HG03039 (cell line): ENCODE measurements at regions not wholly inside any gene's neighbourhood (a gene's known extent, or its start where the extent isn't known, plus 50 kb on each side); places are given as distances from the start of the nearest gene placed in this dataset.
"Not testable (repeated sequence)": the region's sequence is repeated elsewhere in the genome, so short reads cannot be mapped to it uniquely, and the experiment has no call there.

Experiments
- ATAC-seq: cut with Tn5 transposase; IDR thresholded peaks from one replicate; pipeline ENCODE4 v1.9.1; 2021; ENCODE audit warnings: mild to moderate bottlenecking, moderate library complexity; ENCODE audit not compliant: unreplicated experiment

DNA sequence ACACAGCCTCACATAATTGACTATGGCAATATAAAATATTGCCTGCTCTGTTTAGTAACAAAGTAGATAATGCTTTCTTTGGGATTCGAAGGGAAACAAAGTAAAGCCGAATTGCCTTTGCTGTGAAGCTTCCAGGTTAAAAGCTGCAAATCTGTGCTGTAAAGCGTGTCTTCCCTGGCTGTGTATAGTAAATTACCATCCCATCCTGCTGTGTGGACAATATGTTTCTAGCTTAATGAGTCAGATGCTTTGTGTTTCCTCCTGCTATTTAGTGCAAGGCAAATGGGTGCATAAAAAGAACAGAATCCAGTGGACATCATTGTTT lies 265.1 kb downstream of the SOCS6 start:
- ATAC-seq, result no peak

DNA sequence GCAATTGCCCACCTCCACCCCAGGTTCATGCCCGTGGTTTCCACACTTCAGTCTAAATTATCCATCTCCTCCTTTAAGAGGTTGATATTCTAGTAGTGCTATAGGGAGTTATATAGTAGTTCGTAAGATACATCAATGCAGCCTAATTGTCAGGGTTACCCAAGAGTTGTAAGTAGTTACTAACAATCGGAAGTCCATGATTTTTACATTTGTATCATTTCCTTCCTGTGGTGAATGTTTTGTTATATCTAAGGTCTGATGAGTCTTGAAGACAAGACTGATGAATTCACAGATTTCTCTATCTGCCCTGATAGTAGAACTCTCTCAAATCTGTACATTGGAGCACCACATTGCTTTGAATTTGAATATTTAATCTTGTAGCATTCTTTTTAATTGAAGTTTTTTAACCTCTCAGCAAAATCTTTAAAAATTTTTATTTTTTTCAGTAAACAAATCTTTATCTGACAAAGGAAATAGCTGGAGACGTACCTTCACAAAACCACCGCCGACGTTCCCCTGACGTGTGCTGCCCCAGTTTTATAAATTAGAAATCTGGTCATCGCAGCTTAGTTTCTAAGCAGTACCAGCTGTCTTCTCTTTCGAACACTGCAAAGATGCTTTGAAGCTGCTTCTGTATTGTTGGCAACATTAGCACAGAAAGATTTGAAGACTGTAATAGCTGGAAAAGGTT lies 264.5 kb downstream of the SOCS6 start:
- no peak for ATAC-seq

DNA sequence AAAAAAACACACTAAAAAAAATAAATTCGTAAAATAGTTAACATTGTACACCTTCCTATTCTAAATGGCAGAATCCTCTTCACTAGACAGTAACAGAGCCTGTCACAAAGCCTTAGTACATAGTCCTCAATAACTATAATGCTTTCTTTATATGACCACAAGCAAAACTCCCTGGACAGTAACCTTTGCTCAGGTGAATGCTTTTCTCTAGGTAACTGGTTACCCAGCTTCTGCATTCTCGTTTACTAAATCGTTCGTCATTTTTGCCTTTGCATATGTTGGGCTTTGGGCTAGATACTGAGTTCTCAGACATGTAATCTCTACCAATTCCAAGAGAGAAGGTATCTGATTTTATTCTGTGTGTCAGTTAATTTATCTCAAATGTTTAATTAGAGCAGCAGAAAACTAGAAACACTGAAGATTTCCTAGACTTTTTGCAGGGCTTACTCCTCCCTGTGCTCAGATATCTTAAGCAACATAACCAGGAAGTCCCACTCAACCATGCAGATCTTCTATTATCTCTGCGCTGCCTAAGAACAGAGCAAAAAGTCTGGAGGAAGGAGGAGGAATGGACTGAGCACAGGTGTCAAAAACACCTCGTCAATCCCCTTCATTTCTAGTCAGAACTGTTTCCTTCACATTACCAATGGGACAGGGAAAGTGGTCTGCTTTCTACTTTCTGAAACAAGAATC lies 247.7 kb downstream of the SOCS6 start:
- ATAC-seq, result no peak

DNA sequence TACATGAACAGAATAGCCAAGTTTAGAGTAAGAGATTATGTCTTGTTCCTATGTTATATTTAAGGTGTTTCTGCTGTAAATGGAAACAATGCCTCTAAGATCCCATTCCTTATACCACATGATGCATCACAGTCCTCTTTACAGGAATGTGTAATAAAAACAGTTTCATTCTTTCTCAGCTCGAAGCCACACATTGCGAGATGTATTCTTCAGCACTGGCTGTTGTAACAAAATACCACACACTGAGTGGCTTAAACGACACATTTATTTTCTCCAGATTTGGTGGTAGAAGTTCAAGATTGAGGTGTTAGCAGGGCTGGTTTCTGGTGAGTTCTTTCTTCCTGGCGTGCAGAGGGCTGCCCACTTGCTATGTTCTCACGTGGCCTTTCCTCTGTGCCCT lies 246.2 kb downstream of the SOCS6 start:
- no peak for ATAC-seq

GRCh38 chr18:70525322-70525721 lies 236.5 kb downstream of the SOCS6 start:
- not testable (repeated sequence) for ATAC-seq

- no peak for ATAC-seq
These were observed 234.9 kb downstream of the SOCS6 start for GRCh38 chr18:70523792-70524182.

DNA sequence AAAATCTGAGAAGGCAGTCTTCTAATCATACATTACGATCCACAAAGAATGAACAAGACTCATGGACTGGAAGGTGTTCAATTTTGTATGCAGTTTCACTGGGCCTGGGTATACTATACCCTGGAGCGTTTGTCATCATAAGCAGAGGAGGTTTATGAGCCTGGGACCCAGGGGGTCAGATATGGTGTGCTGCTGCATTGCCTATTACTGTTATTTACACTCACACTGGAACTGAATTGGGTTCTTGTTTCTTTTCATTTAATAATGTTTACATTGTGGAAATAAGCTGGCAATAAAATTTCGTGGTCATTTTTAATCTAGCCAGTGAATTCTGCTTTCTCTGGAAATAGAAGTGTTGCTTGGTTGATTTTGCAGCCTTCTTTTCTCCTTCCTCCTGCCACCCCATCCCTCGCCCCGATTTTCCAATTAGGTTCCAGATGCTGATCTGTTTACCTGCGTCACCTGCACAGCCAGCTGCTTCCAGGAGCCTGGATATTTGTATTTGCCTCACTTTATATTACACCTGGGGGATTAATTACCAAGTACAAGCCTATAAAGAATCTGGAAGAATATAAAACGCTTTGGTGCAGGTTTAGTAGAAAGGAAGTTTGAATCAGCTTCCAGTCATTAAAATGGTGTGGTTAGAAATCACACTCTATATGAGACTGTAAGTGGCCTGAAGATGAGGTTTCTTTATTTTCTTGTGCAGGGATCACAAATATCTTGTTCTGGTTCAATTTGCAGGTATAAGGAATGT lies 234.4 kb downstream of the SOCS6 start:
- ATAC-seq, result no peak

GRCh38 chr18:70522183-70522680 lies 233.4 kb downstream of the SOCS6 start:
- ATAC-seq, result no peak

GRCh38 chr18:70520867-70521266 lies 232.0 kb downstream of the SOCS6 start:
- no peak for ATAC-seq

- ATAC-seq, result no peak
These were observed 224.8 kb downstream of the SOCS6 start for GRCh38 chr18:70513502-70514171.

- no peak for ATAC-seq
These were observed 219.1 kb downstream of the SOCS6 start for GRCh38 chr18:70507970-70508369.

GRCh38 chr18:70506511-70506910 lies 217.7 kb downstream of the SOCS6 start:
- no peak for ATAC-seq

DNA sequence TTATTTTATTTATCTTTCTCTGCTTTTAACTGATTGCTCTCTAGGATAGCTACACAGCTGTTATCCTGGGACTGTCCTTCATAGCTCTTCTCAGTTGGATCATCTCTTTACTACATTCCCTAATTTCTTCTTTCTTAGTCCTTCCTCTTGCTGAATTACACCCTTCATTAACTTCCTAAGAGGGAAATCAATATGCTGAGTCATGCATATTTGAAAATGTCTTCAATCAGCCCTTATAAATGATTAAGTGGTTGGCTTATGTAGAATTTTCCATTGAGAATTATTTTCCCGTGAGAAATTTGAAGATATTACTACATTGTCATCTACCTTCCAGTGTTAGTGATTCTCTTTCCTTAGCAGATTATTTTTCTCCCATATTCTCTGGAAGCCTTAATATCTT lies 214.2 kb downstream of the SOCS6 start:
- no peak for ATAC-seq

DNA sequence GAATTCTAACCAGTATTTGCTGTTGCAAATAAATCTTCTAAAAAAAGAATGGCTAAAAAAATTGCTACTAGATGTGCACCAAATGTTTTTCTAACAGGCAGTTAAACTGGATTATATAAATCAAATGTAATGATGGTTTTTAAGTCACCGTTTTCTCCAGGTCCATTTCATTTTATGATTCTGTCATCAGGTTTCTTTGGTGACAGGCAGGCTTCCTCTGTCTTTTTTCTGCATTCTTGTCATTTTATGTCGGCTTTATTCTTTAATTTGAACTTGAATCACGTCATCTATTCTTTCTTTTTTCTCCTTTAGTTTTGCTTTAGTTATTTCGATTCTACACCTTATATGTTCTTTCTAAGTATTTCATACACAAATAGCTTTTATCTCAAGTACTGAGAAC lies 212.5 kb downstream of the SOCS6 start:
- no peak for ATAC-seq

GRCh38 chr18:70500748-70501147 lies 211.9 kb downstream of the SOCS6 start:
- ATAC-seq, result no peak

DNA sequence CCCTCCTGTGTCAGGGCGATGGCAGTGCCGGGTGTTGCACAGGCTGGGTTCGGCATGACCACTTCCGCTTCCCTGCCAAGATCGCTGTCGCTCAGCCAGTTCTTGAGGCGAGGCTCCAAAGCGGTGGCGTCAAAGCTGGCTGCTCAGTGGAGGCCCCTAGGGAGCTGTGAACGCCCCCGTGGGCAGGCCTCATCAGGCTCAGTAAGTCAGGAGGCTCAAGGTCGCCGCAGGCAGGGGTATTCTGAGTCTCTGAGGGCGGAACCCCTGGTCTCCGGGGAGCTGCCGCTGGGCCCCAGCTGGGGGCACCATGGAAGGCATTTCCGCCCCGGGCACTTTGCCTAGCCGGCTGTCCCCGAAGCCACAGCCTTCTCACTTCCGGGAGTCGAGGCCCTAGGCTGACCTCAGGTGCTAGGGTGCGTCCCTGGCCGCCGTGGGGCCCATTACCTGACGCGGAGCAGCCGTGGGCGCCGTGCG lies 210.4 kb downstream of the SOCS6 start:
- ATAC-seq, result peak; percentile 81

- no peak for ATAC-seq
These were observed 207.8 kb downstream of the SOCS6 start for GRCh38 chr18:70496353-70497294.

DNA sequence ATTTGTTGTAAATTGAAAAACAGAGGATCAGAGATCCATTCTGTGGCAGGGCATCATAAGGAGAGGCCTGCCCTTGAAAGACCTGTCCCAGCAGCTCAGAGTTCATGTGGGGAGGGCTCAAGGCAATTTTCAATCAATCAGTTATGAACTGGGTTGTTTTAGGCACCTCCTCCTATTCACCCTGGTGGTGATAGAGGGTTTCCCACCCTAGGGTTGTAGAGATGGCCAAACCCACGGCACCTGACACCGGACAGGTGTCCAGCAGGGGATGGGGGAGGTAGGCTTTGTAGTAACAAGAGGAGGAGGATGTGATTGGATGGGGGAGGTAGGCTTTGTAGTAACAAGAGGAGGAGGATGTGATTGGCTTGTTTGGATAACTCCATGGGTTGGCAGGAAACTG lies 205.7 kb downstream of the SOCS6 start:
- ATAC-seq, result no peak

- ATAC-seq, result no peak
These were observed 204.6 kb downstream of the SOCS6 start for GRCh38 chr18:70493461-70493860.

DNA sequence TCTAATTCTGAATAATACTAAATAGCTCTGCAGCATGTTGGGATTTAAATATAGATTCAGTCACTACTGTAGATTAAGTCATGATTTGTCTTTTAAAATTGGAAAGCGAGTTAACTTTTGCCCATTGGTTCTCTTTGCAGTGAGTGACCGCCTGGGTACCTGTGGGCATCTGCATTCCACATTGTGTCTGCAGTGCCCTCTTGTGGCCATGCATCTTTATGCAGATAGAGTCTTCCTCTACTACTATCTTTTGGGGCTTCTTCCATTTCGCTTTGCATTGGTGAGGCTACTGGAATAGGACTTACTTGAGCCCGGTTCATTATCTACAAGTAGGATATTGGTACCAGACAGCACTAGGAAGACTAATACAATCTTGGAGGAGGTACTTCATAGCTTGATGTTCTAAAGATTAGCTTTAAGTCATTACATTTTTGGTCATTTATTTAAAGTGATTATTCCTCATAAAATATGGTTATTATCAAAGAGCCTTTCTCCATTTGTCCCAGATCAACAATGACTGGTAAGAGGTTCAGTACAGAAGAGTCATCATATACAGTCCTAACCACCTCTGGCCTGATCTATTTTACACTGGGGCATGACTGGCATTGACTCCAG lies 203.0 kb downstream of the SOCS6 start:
- ATAC-seq, result peak; percentile 86
